ENCODE measurements at regions not wholly inside any gene's neighbourhood (a gene's known extent, or its start where the extent isn't known, plus 50 kb on each side); places are given as distances from the start of the nearest gene placed in this dataset.

GRCh38 chr10:93148476-93148875, 74.8 kb downstream of the CYP26A1 start:
- H3K27ac ChIP-seq, result no peak overlapping the region
- TF ChIP-seq CTCF (conservative IDR thresholded peaks at IDR 0.05), result no peak

- H3K27ac ChIP-seq, result no peak overlapping the region
- no peak for TF ChIP-seq CTCF (conservative IDR thresholded peaks at IDR 0.05)
Observed at GRCh38 chr10:93149761-93150160, 76.1 kb downstream of the CYP26A1 start.

- no peak overlapping the region for H3K27ac ChIP-seq
- no peak for TF ChIP-seq CTCF (conservative IDR thresholded peaks at IDR 0.05)
Observed at GRCh38 chr10:93150289-93150688, 76.6 kb downstream of the CYP26A1 start.

- no peak overlapping the region for H3K27ac ChIP-seq
- no peak for TF ChIP-seq CTCF (conservative IDR thresholded peaks at IDR 0.05)
Observed at GRCh38 chr10:93150990-93151547, 77.4 kb downstream of the CYP26A1 start.

- no peak for TF ChIP-seq CTCF (conservative IDR thresholded peaks at IDR 0.05)
Observed at GRCh38 chr10:93152136-93152535, 78.4 kb downstream of the CYP26A1 start.

GRCh38 chr10:93154531-93154930, 80.8 kb downstream of the CYP26A1 start:
- no peak overlapping the region for H3K27ac ChIP-seq
- TF ChIP-seq CTCF (conservative IDR thresholded peaks at IDR 0.05), result no peak

More at GRCh38 chr10:93152136-93152535, 78.4 kb downstream of the CYP26A1 start:
- H3K27ac ChIP-seq, result no peak overlapping the region

- TF ChIP-seq CTCF (conservative IDR thresholded peaks at IDR 0.05), result no peak
- no peak overlapping the region for H3K27ac ChIP-seq
Observed at GRCh38 chr10:93160140-93160539, 86.4 kb downstream of the CYP26A1 start.
